ENCODE measurements at regions not wholly inside any gene's neighbourhood (a gene's known extent, or its start where the extent isn't known, plus 50 kb on each side); places are given as distances from the start of the nearest gene placed in this dataset.

GRCh38 chr7:106196460-106197021, 84.4 kb upstream of the SYPL1 start:
- Mint-ChIP-seq H3K36me3 (ENCODE audit: low read depth) (no peaks in the 10 kb centered on the region), H3K4me1 (no peaks in the 10 kb centered on the region)

GRCh38 chr7:106193661-106194060, 81.5 kb upstream of the SYPL1 start:
- H3K36me3 Mint-ChIP-seq (ENCODE audit: low read depth) = no peaks in the 10 kb centered on the region
- no peak for DNase-seq
- H3K27me3 Mint-ChIP-seq = peaks cover 40% of the 10 kb centered on the region
- H3K9me3 Mint-ChIP-seq = no peaks in the 10 kb centered on the region
- no peak overlapping the region for H3K27ac Mint-ChIP-seq
- H3K4me3 Mint-ChIP-seq = no peak overlapping the region
- H3K4me1 Mint-ChIP-seq = no peaks in the 10 kb centered on the region
- intact Hi-C loops (cut with micrococcal nuclease) = no loop called here

More at GRCh38 chr7:106196460-106197021, 84.4 kb upstream of the SYPL1 start:
- intact Hi-C loops (cut with micrococcal nuclease) = no loop called here
- no peaks in the 10 kb centered on the region for H3K9me3 Mint-ChIP-seq
- no peak overlapping the region for H3K27ac Mint-ChIP-seq
- H3K27me3 Mint-ChIP-seq = peaks cover 25% of the 10 kb centered on the region
- no peak for DNase-seq
- no peak overlapping the region for H3K4me3 Mint-ChIP-seq

- no peak overlapping the region for H3K27ac Mint-ChIP-seq
- intact Hi-C loops (cut with micrococcal nuclease) = no loop called here
- DNase-seq = no peak
- peaks cover 38% of the 10 kb centered on the region for H3K27me3 Mint-ChIP-seq
- no peaks in the 10 kb centered on the region for H3K36me3 Mint-ChIP-seq (ENCODE audit: low read depth)
- H3K9me3 Mint-ChIP-seq = no peaks in the 10 kb centered on the region
- H3K4me1 Mint-ChIP-seq = no peaks in the 10 kb centered on the region
- H3K4me3 Mint-ChIP-seq = no peak overlapping the region
Measured at GRCh38 chr7:106190589-106191330, 78.6 kb upstream of the SYPL1 start.

GRCh38 chr7:106187613-106188350, 75.7 kb upstream of the SYPL1 start:
- H3K4me1 Mint-ChIP-seq = peaks cover 6% of the 10 kb centered on the region
- H3K36me3 Mint-ChIP-seq (ENCODE audit: low read depth) = no peaks in the 10 kb centered on the region
- no peak overlapping the region for H3K27ac Mint-ChIP-seq
- H3K27me3 Mint-ChIP-seq = peaks cover 26% of the 10 kb centered on the region
- H3K4me3 Mint-ChIP-seq = no peak overlapping the region
- intact Hi-C loops (cut with micrococcal nuclease) = no loop called here
- no peaks in the 10 kb centered on the region for H3K9me3 Mint-ChIP-seq
- no peak for DNase-seq

- Mint-ChIP-seq H3K27ac (no peak overlapping the region), H3K36me3 (ENCODE audit: low read depth) (no peaks in the 10 kb centered on the region), H3K4me1 (peaks cover 8% of the 10 kb centered on the region), H3K4me3 (no peak overlapping the region), H3K27me3 (peaks cover 14% of the 10 kb centered on the region), H3K9me3 (no peaks in the 10 kb centered on the region)
- intact Hi-C loops (cut with micrococcal nuclease) = no loop called here
- DNase-seq = no peak
Measured at GRCh38 chr7:106185719-106186118, 73.6 kb upstream of the SYPL1 start.

GRCh38 chr7:106183952-106184351, 71.8 kb upstream of the SYPL1 start:
- H3K9me3 Mint-ChIP-seq = no peaks in the 10 kb centered on the region
- H3K27me3 Mint-ChIP-seq = peaks cover 4% of the 10 kb centered on the region
- H3K36me3 Mint-ChIP-seq (ENCODE audit: low read depth) = no peaks in the 10 kb centered on the region
- intact Hi-C loops (cut with micrococcal nuclease) = no loop called here
- H3K4me1 Mint-ChIP-seq = peaks cover 8% of the 10 kb centered on the region
- H3K4me3 Mint-ChIP-seq = no peak overlapping the region
- H3K27ac Mint-ChIP-seq = no peak overlapping the region
- DNase-seq = no peak

- intact Hi-C loops (cut with micrococcal nuclease) = no loop called here
- no peak overlapping the region for H3K4me3 Mint-ChIP-seq
- peaks cover 4% of the 10 kb centered on the region for H3K27me3 Mint-ChIP-seq
- no peak for DNase-seq
- H3K9me3 Mint-ChIP-seq = no peaks in the 10 kb centered on the region
- no peak overlapping the region for H3K27ac Mint-ChIP-seq
- no peaks in the 10 kb centered on the region for H3K36me3 Mint-ChIP-seq (ENCODE audit: low read depth)
- H3K4me1 Mint-ChIP-seq = peaks cover 8% of the 10 kb centered on the region
Measured at GRCh38 chr7:106182904-106183303, 70.8 kb upstream of the SYPL1 start.

GRCh38 chr7:106181658-106182265, 69.7 kb upstream of the SYPL1 start:
- H3K4me3 Mint-ChIP-seq = no peak overlapping the region
- no peaks in the 10 kb centered on the region for H3K9me3 Mint-ChIP-seq
- no peaks in the 10 kb centered on the region for H3K36me3 Mint-ChIP-seq (ENCODE audit: low read depth)
- H3K27ac Mint-ChIP-seq = no peak overlapping the region
- intact Hi-C loops (cut with micrococcal nuclease) = no loop called here
- peaks cover 9% of the 10 kb centered on the region for H3K4me1 Mint-ChIP-seq
- no peaks in the 10 kb centered on the region for H3K27me3 Mint-ChIP-seq
- no peak for DNase-seq

GRCh38 chr7:106180721-106181120, 68.6 kb upstream of the SYPL1 start:
- H3K27me3 Mint-ChIP-seq = peaks cover 8% of the 10 kb centered on the region
- no peaks in the 10 kb centered on the region for H3K36me3 Mint-ChIP-seq (ENCODE audit: low read depth)
- no peaks in the 10 kb centered on the region for H3K9me3 Mint-ChIP-seq
- DNase-seq = no peak
- peaks cover 12% of the 10 kb centered on the region for H3K4me1 Mint-ChIP-seq
- no peak overlapping the region for H3K27ac Mint-ChIP-seq
- no peak overlapping the region for H3K4me3 Mint-ChIP-seq
- intact Hi-C loops (cut with micrococcal nuclease) = no loop called here

GRCh38 chr7:106179256-106179655, 67.1 kb upstream of the SYPL1 start:
- H3K36me3 Mint-ChIP-seq (ENCODE audit: low read depth) = no peaks in the 10 kb centered on the region
- no peaks in the 10 kb centered on the region for H3K9me3 Mint-ChIP-seq
- DNase-seq = no peak
- H3K27me3 Mint-ChIP-seq = peaks cover 17% of the 10 kb centered on the region
- H3K4me1 Mint-ChIP-seq = peaks cover 12% of the 10 kb centered on the region
- no peak overlapping the region for H3K4me3 Mint-ChIP-seq
- no peak overlapping the region for H3K27ac Mint-ChIP-seq
- intact Hi-C loops (cut with micrococcal nuclease) = loop anchor here (5.0 to 10.0 kb wide), 2 partner anchors 83 to 366 kb away; no protein-coding TSS in a partner anchor

- H3K4me3 Mint-ChIP-seq = no peak overlapping the region
- DNase-seq = no peak
- peaks cover 18% of the 10 kb centered on the region for H3K27me3 Mint-ChIP-seq
- no peak overlapping the region for H3K27ac Mint-ChIP-seq
- H3K4me1 Mint-ChIP-seq = peaks cover 8% of the 10 kb centered on the region
- no peaks in the 10 kb centered on the region for H3K36me3 Mint-ChIP-seq (ENCODE audit: low read depth)
- H3K9me3 Mint-ChIP-seq = no peaks in the 10 kb centered on the region
- intact Hi-C loops (cut with micrococcal nuclease) = loop anchor here (5.0 to 10.0 kb wide), 2 partner anchors 84 to 366 kb away; no protein-coding TSS in a partner anchor
Measured at GRCh38 chr7:106178593-106179134, 66.6 kb upstream of the SYPL1 start.

GRCh38 chr7:106177738-106178592, 65.9 kb upstream of the SYPL1 start:
- peaks cover 19% of the 10 kb centered on the region for H3K27me3 Mint-ChIP-seq
- no peak overlapping the region for H3K27ac Mint-ChIP-seq
- peaks cover 6% of the 10 kb centered on the region for H3K4me1 Mint-ChIP-seq
- no peaks in the 10 kb centered on the region for H3K9me3 Mint-ChIP-seq
- no peak overlapping the region for H3K4me3 Mint-ChIP-seq
- no peak for DNase-seq
- intact Hi-C loops (cut with micrococcal nuclease) = loop anchor here (5.0 to 10.0 kb wide), 2 partner anchors 84 to 367 kb away; no protein-coding TSS in a partner anchor
- no peaks in the 10 kb centered on the region for H3K36me3 Mint-ChIP-seq (ENCODE audit: low read depth)

GRCh38 chr7:106177300-106177690, 65.2 kb upstream of the SYPL1 start:
- no peak overlapping the region for H3K4me3 Mint-ChIP-seq
- DNase-seq = no peak
- no peaks in the 10 kb centered on the region for H3K36me3 Mint-ChIP-seq (ENCODE audit: low read depth)
- peaks cover 22% of the 10 kb centered on the region for H3K27me3 Mint-ChIP-seq
- no peaks in the 10 kb centered on the region for H3K9me3 Mint-ChIP-seq
- H3K27ac Mint-ChIP-seq = no peak overlapping the region
- H3K4me1 Mint-ChIP-seq = peaks cover 6% of the 10 kb centered on the region
- intact Hi-C loops (cut with micrococcal nuclease) = loop anchor here (5.0 to 10.0 kb wide), 2 partner anchors 85 to 368 kb away; no protein-coding TSS in a partner anchor

Measured in activated CD4-positive, alpha-beta T cell treated with anti-CD3 and anti-CD28 coated beads, Interleukin-2, amount 10 ng/mL, durations not matched to agents 24 days and 14 days (primary cell).